ENCODE measurements at regions not wholly inside any gene's neighbourhood (a gene's known extent, or its start where the extent isn't known, plus 50 kb on each side); places are given as distances from the start of the nearest gene placed in this dataset.

GRCh38 chr15:93610944-93611343 lies 521.9 kb upstream of the RGMA start:
- no peak overlapping the region for H3K9ac ChIP-seq (ENCODE audit: insufficient read depth in 1 of 2, low read depth in 2 of 2, low read length in 2 of 2)
- H3K36me3 ChIP-seq (ENCODE audit: control insufficient read depth, insufficient read depth, low read length): no peaks in the 10 kb centered on the region
- ChIA-PET CTCF (ENCODE audit: low intra/inter-chr PET ratio) (no interaction called here), POLR2A (no interaction called here)
- in situ Hi-C loops (cut with MboI) (no loop called here), intact Hi-C loops (cut with micrococcal nuclease) (no loop called here)
- no peaks in the 10 kb centered on the region for H3K9me1 ChIP-seq (ENCODE audit: control insufficient read depth, insufficient read depth, low read length)
- FAIRE-seq: no peak
- no peak overlapping the region for H3K27ac ChIP-seq (ENCODE audit: extremely low read depth, low read depth, low read length)
- no peak overlapping the region for H3K4me2 ChIP-seq (ENCODE audit: insufficient read depth, low read length)
- no peak for TF ChIP-seq PHB (CRISPR knock-in tag; IDR thresholded peaks at IDR 0.05)
- TF ChIP-seq DNMT1 (IDR thresholded peaks at IDR 0.05): no peak
- TF ChIP-seq ZNF589 (CRISPR knock-in tag; IDR thresholded peaks at IDR 0.05; ENCODE audit: low read depth): no peak
- no peak for TF ChIP-seq CBFB (CRISPR knock-in tag; IDR thresholded peaks at IDR 0.05)
- TF ChIP-seq RBBP5 (IDR thresholded peaks at IDR 0.05; ENCODE audit: borderline replicate concordance, insufficient read depth, low read length, poor library complexity, severe bottlenecking): no peak
- TF ChIP-seq TEAD1 (CRISPR knock-in tag; IDR thresholded peaks at IDR 0.05): no peak
- no peak for TF ChIP-seq ZFX (CRISPR knock-in tag; IDR thresholded peaks at IDR 0.05)
- no peak for TF ChIP-seq MXD1 (CRISPR knock-in tag; IDR thresholded peaks at IDR 0.05; ENCODE audit: borderline replicate concordance, poor library complexity, severe bottlenecking)
- TF ChIP-seq NELFE (IDR thresholded peaks at IDR 0.05; ENCODE audit: insufficient read depth, insufficient read length): no peak
- no peak for TF ChIP-seq ZNF57 (CRISPR knock-in tag; IDR thresholded peaks at IDR 0.05)
- TF ChIP-seq CBX2 (IDR thresholded peaks at IDR 0.05; ENCODE audit: insufficient read depth, low read length, poor library complexity, severe bottlenecking): no peak
- no peak for TF ChIP-seq TRIM25 (IDR thresholded peaks at IDR 0.05; ENCODE audit: borderline replicate concordance)
- no peak for TF ChIP-seq ZNF311 (CRISPR knock-in tag; IDR thresholded peaks at IDR 0.05)
- TF ChIP-seq CSDE1 (IDR thresholded peaks at IDR 0.05): no peak
- no peaks in the 10 kb centered on the region for H3K4me1 ChIP-seq (replicated peaks in 1 of 2; ENCODE audit: control insufficient read depth in 2 of 2, insufficient read depth in 2 of 2, low read length in 2 of 2)
- H4K20me1 ChIP-seq (replicated peaks; ENCODE audit: control insufficient read depth, insufficient read depth, low read length): no peaks in the 10 kb centered on the region
- H3K9me3 ChIP-seq (replicated peaks; ENCODE audit: control insufficient read depth, insufficient read depth, low read depth, low read length): no peaks in the 10 kb centered on the region
- BruUV-seq (replicated peaks): no TSS peak
- H3K4me3 ChIP-seq: no peak overlapping the region
- H3K79me2 ChIP-seq (ENCODE audit: control insufficient read depth, insufficient read depth, low read length): no peaks in the 10 kb centered on the region
- no peak overlapping the region for H2AFZ ChIP-seq (ENCODE audit: low read depth, low read length)
- no peak for DNase-seq (ENCODE audit: extremely low read depth in 1 of 4, low spot score in 3 of 4)
- H3K27me3 ChIP-seq (ENCODE audit: control insufficient read depth in 2 of 2, insufficient read depth in 2 of 2, low read length in 2 of 2): no peaks in the 10 kb centered on the region
- 0% methylated on average over 8 of the region's 8 CpGs for WGBS (ENCODE audit: insufficient coverage, low coverage, missing lambda C conversion rate)
- no peak for ATAC-seq

Measured in K562 (cell line).